Hepatocyte (in vitro differentiated cells): ENCODE measurements at regions not wholly inside any gene's neighbourhood (a gene's known extent, or its start where the extent isn't known, plus 50 kb on each side); places are given as distances from the start of the nearest gene placed in this dataset.
A peak's percentile ranks its signal among the peaks of the same experiment; 100 is the strongest.

Experiments
- DNase-seq: peaks from one replicate; pipeline ENCODE4 v3.0.0-alpha.2; 2016; ENCODE audit warnings: low spot score
- H2AFZ ChIP-seq: fragments of 200-600 bp; sonication (generic); 2 replicates; pipeline ENCODE4 v1.6.0; 2016; ENCODE audit warnings: antibody characterized with exemption, mild to moderate bottlenecking
- H3K27ac ChIP-seq: fragments of 200-600 bp; sonication (generic); 2 replicates; pipeline ENCODE4 v1.5.1; 2016; ENCODE audit warnings: mild to moderate bottlenecking
- H3K27me3 ChIP-seq: fragments of 200-600 bp; sonication (generic); 2 replicates; pipeline ENCODE4 v1.6.1; 2016
- H3K36me3 ChIP-seq: fragments of 200-600 bp; sonication (generic); replicated peaks from 2 replicates; pipeline ENCODE4 v1.5.1; 2016; ENCODE audit warnings: low read depth; ENCODE audit not compliant: insufficient read depth
- H3K4me1 ChIP-seq: fragments of 200-600 bp; sonication (generic); 2 replicates; pipeline ENCODE4 v1.5.1; 2016; ENCODE audit warnings: mild to moderate bottlenecking, moderate library complexity; ENCODE audit not compliant: insufficient read depth
- H3K4me2 ChIP-seq: fragments of 200-600 bp; sonication (generic); 2 replicates; pipeline ENCODE4 v1.6.0; 2016
- H3K4me3 ChIP-seq: fragments of 200-600 bp; sonication (generic); 2 replicates; pipeline ENCODE4 v1.5.1; 2016; ENCODE audit warnings: mild to moderate bottlenecking
- H3K79me2 ChIP-seq: fragments of 200-600 bp; sonication (generic); 2 replicates; pipeline ENCODE4 v1.6.0; 2017; ENCODE audit warnings: mild to moderate bottlenecking
- H3K9me2 ChIP-seq: fragments of 200-600 bp; sonication (generic); replicated peaks from 2 replicates; pipeline ENCODE4 v1.6.0; 2017; ENCODE audit warnings: mild to moderate bottlenecking; ENCODE audit not compliant: insufficient read depth
- H3K9me3 ChIP-seq: fragments of 200-600 bp; sonication (generic); 2 replicates; pipeline ENCODE4 v1.5.1; 2016; ENCODE audit warnings: low read depth, mild to moderate bottlenecking
- H4K20me1 ChIP-seq: fragments of 200-600 bp; sonication (generic); 2 replicates; pipeline ENCODE4 v1.6.0; 2016; ENCODE audit warnings: mild to moderate bottlenecking; ENCODE audit not compliant: insufficient read depth, poor library complexity, severe bottlenecking
- CTCF ChIP-seq: fragments of 200-600 bp; sonication (generic); IDR thresholded peaks from 2 replicates; pipeline ENCODE4 v1.5.1; 2016; ENCODE audit warnings: antibody characterized with exemption, mild to moderate bottlenecking; ENCODE audit not compliant: poor library complexity
- EZH2 ChIP-seq: fragments of 200-600 bp; sonication (generic); IDR thresholded peaks from 2 replicates; pipeline ENCODE4 v1.6.1; 2016; ENCODE audit warnings: antibody characterized with exemption, mild to moderate bottlenecking, borderline replicate concordance
- EZH2phosphoT487 ChIP-seq: fragments of 200-600 bp; sonication (generic); IDR thresholded peaks from one replicate; pipeline ENCODE4 v1.6.1; 2018; ENCODE audit warnings: antibody characterized with exemption, mild to moderate bottlenecking, low read depth, moderate library complexity; ENCODE audit not compliant: unreplicated experiment, severe bottlenecking
- WGBS: methylation state at CpG from one replicate; pipeline ENCODE4 v1.1.6; 2016; ENCODE audit warnings: low lambda C conversion rate; ENCODE audit errors: missing lambda C conversion rate; 5-methylcytosine and 5-hydroxymethylcytosine counted together

DNA sequence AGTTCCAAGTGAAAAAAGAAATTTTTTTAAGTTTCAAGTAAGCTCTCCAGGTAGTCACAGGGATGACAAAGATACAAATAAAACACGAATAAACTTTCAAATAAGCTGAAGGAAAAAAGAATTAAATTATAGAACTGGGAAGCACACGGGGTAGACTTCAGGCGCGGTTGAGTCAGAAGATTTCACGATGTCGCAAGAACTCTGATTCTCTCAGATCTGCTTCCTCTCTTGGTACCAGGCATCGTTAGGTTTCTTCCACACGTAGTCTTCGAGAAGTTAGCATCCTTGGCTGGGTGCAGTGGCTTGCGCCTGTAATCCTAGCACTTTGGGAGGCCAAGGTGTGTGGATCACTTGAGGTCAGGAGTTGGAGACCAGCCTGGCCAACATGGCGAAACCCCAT lies 784.1 kb upstream of the RBFOX1 start:
- TF ChIP-seq EZH2 (no peak), EZH2phosphoT487 (no peak), CTCF (no peak)
- WGBS: 94% methylated on average over 11 of the region's 11 CpGs
- H2AFZ ChIP-seq: no peak overlapping the region

DNA sequence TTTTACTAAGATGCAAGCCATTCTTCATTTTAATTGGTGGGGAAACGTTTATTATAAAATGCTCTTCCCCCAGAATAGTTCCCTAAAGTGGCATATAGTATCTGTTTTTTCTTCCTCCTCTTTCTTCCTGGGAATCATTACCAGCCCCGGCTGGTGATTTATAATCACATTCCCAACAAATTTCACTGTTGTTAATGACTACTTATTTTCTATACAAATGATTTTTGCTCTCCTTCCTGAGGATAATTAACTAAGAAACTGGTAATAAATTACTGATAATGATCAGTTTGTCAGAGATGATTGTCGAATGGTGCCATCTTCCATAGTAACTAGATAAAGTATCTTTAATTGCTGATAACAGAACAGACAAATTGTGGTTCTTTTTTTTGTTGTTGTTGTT lies 785.5 kb upstream of the RBFOX1 start:
- Histone ChIP-seq H3K27ac (no peak overlapping the region), H3K9me2 (no peaks in the 10 kb centered on the region), H3K9me3 (no peaks in the 10 kb centered on the region), H3K79me2 (no peaks in the 10 kb centered on the region), H3K4me1 (no peaks in the 10 kb centered on the region), H3K36me3 (no peaks in the 10 kb centered on the region), H4K20me1 (no peaks in the 10 kb centered on the region), H3K27me3 (no peaks in the 10 kb centered on the region), H3K4me2 (no peak overlapping the region), H2AFZ (no peak overlapping the region), H3K4me3 (no peak overlapping the region)
- no peak for DNase-seq
- 44% methylated on average over 3 of the region's 3 CpGs for WGBS
- TF ChIP-seq EZH2: no peak
- TF ChIP-seq CTCF: no peak
- no peak for TF ChIP-seq EZH2phosphoT487

More for the DNA sequence above, 784.1 kb upstream of the RBFOX1 start:
- Histone ChIP-seq H3K79me2 (no peaks in the 10 kb centered on the region), H3K4me1 (no peaks in the 10 kb centered on the region), H3K27ac (no peak overlapping the region), H3K4me3 (no peak overlapping the region), H4K20me1 (no peaks in the 10 kb centered on the region), H3K27me3 (no peaks in the 10 kb centered on the region), H3K4me2 (no peak overlapping the region), H3K9me3 (no peaks in the 10 kb centered on the region), H3K9me2 (no peaks in the 10 kb centered on the region), H3K36me3 (no peaks in the 10 kb centered on the region)
- DNase-seq: no peak

- H2AFZ ChIP-seq: no peak overlapping the region
- DNase-seq: no peak
- H3K4me2 ChIP-seq: no peak overlapping the region
- H3K4me3 ChIP-seq: no peak overlapping the region
- H3K79me2 ChIP-seq: no peaks in the 10 kb centered on the region
- H3K9me2 ChIP-seq: no peaks in the 10 kb centered on the region
- no peaks in the 10 kb centered on the region for H3K4me1 ChIP-seq
- H4K20me1 ChIP-seq: no peaks in the 10 kb centered on the region
- no peaks in the 10 kb centered on the region for H3K27me3 ChIP-seq
- WGBS: 87% methylated on average over 7 of the region's 7 CpGs
- no peaks in the 10 kb centered on the region for H3K9me3 ChIP-seq
- H3K27ac ChIP-seq: no peak overlapping the region
- H3K36me3 ChIP-seq: no peaks in the 10 kb centered on the region
- TF ChIP-seq EZH2phosphoT487: no peak
- no peak for TF ChIP-seq EZH2
- TF ChIP-seq CTCF: no peak
Measured at GRCh38 chr16:6545329-6545728, 787.3 kb upstream of the RBFOX1 start.

DNA sequence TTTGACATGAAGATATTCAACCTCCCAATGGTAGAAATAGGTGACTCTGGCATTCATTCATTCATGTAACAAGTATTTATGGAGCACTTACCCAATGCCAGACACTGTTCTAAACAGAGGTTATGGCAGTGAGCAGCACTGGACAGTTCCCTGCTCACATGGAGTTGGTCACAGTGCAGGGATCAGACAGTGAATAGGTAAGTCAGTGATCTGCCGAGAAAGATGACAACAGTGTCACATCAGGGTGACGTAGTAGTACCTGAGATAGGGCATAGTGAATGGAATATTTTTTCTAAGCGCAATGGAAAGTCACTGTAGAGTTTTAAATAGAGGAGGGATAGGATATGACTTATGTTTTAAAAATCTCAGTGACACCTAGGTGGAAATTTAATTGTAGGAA lies 791.4 kb upstream of the RBFOX1 start:
- 68% methylated on average over 3 of the region's 3 CpGs for WGBS
- peak; percentile 7 for DNase-seq
- Histone ChIP-seq H3K4me2 (no peak overlapping the region), H3K27me3 (no peaks in the 10 kb centered on the region), H3K27ac (no peak overlapping the region), H3K9me3 (no peaks in the 10 kb centered on the region), H3K4me3 (no peak overlapping the region), H3K36me3 (no peaks in the 10 kb centered on the region), H3K79me2 (no peaks in the 10 kb centered on the region), H4K20me1 (no peaks in the 10 kb centered on the region), H3K9me2 (no peaks in the 10 kb centered on the region), H2AFZ (no peak overlapping the region), H3K4me1 (no peaks in the 10 kb centered on the region)
- TF ChIP-seq EZH2 (no peak), CTCF (no peak), EZH2phosphoT487 (no peak)
